ENCODE measurements at regions not wholly inside any gene's neighbourhood (a gene's known extent, or its start where the extent isn't known, plus 50 kb on each side); places are given as distances from the start of the nearest gene placed in this dataset.

- TF ChIP-seq CTCF (IDR thresholded peaks at IDR 0.05; ENCODE audit: borderline replicate concordance, extremely low read depth, low read length, poor library complexity, severe bottlenecking) (no peak), EZH2 (IDR thresholded peaks at IDR 0.05; ENCODE audit: borderline replicate concordance, low read depth, low read length, severe bottlenecking) (no peak)
Observed at GRCh38 chr11:69908511-69909220, 89.5 kb upstream of the FGF3 start.

Measured in DND-41 (cell line).